Tibial nerve (tissue), 4 donors: ENCODE measurements at regions not wholly inside any gene's neighbourhood (a gene's known extent, or its start where the extent isn't known, plus 50 kb on each side); places are given as distances from the start of the nearest gene placed in this dataset.

Source experiments
- DNase-seq, 2 donors: peaks; one replicate each; pipeline ENCODE4 v3.0.0-alpha.2; 2019; ENCODE audit warnings: low spot score in 2 of 2
- H3K27ac ChIP-seq, 4 donors: fragments of 200-600 bp; sonication (generic) in 3 of 4; one replicate each; pipeline ENCODE4 v1.5.1; 2017 to 2019; ENCODE audit warnings: mild to moderate bottlenecking in 1 of 4
- H3K27me3 ChIP-seq, 2 donors: fragments of 200-600 bp; sonication (generic) in 1 of 2; one replicate each; pipeline versions ENCODE4 v1.5.1 to v1.6.0; 2017 to 2019
- H3K36me3 ChIP-seq, 3 donors: fragments of 200-600 bp; sonication (generic); one replicate each; pipeline ENCODE4 v1.5.1; 2018 to 2019
- H3K4me1 ChIP-seq, 4 donors: fragments of 200-600 bp; sonication (generic) in 3 of 4; one replicate each; pipeline ENCODE4 v1.5.1; 2017 to 2019
- H3K4me3 ChIP-seq, 4 donors: fragments of 200-600 bp; sonication (generic) in 3 of 4; one replicate each; pipeline ENCODE4 v1.5.1; 2017 to 2019; ENCODE audit warnings: mild to moderate bottlenecking in 1 of 4, moderate library complexity in 1 of 4
- H3K9me3 ChIP-seq, 4 donors: fragments of 200-600 bp; sonication (generic) in 3 of 4; one replicate each; pipeline ENCODE4 v1.5.1; 2017 to 2019
- EP300 ChIP-seq, 2 donors: sonication (generic); formaldehyde crosslinking; IDR thresholded peaks; one replicate each; pipeline ENCODE4 v1.6.1; 2017; ENCODE audit warnings: antibody characterized with exemption in 2 of 2, mild to moderate bottlenecking in 1 of 2
- POLR2A ChIP-seq, 2 donors: fragments of 450-650 bp; IDR thresholded peaks; one replicate each; pipeline ENCODE4 v1.6.1; 2017; ENCODE audit warnings: antibody characterized with exemption in 2 of 2, mild to moderate bottlenecking in 2 of 2, moderate library complexity in 2 of 2
- WGBS, 2 donors: methylation state at CpG; one replicate each; pipeline ENCODE4 v1.1.5; 2018; 5-methylcytosine and 5-hydroxymethylcytosine counted together
- TF ChIP-seq, protein P1 (sequence below), 5 experiments: fragments of 200-600 bp in 3 of 5; fragments of 450-650 bp in 2 of 5; sonication (generic) in 3 of 5; IDR thresholded peaks; one replicate each; pipeline ENCODE4 v1.5.1; 2016 to 2019; ENCODE audit warnings: antibody characterized with exemption in 5 of 5, mild to moderate bottlenecking in 3 of 5, moderate library complexity in 2 of 5

DNA sequence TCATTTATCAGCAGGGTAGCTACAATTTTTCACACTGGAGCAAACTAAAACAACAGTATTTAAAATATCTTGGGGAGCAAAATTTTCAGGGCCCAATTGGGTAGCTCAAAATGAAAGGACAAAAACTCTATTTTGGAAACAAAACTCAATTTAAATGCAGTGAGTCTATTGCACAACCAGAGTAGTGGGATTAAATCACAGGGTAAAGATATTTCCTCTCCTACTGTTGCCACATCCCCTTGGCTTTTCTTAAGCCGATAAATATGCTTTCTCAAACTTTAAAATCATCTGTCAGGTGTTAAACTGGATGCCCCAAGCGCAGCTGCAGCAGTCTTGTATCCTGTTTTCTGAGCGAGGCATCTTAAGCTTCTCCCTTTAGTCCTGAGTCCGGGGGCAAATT is 1474.3 kb upstream of the CDH9 start:
- no peaks in the 10 kb centered on the region for H3K27me3 ChIP-seq
- TF ChIP-seq EP300 (IDR thresholded peaks at IDR 0.05) (no peak), POLR2A (IDR thresholded peaks at IDR 0.05) (no peak)
- TF ChIP-seq, protein P1, sequence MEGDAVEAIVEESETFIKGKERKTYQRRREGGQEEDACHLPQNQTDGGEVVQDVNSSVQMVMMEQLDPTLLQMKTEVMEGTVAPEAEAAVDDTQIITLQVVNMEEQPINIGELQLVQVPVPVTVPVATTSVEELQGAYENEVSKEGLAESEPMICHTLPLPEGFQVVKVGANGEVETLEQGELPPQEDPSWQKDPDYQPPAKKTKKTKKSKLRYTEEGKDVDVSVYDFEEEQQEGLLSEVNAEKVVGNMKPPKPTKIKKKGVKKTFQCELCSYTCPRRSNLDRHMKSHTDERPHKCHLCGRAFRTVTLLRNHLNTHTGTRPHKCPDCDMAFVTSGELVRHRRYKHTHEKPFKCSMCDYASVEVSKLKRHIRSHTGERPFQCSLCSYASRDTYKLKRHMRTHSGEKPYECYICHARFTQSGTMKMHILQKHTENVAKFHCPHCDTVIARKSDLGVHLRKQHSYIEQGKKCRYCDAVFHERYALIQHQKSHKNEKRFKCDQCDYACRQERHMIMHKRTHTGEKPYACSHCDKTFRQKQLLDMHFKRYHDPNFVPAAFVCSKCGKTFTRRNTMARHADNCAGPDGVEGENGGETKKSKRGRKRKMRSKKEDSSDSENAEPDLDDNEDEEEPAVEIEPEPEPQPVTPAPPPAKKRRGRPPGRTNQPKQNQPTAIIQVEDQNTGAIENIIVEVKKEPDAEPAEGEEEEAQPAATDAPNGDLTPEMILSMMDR (IDR thresholded peaks at IDR 0.05) = no peak
- H3K9me3 ChIP-seq = no peaks in the 10 kb centered on the region
- whole genome bisulfite sequencing, 2 donors = 77 to 79% methylated on average over 4 of the region's 4 CpGs
- H3K4me1 ChIP-seq = no peaks in the 10 kb centered on the region
- no peak overlapping the region for H3K27ac ChIP-seq
- H3K4me3 ChIP-seq = no peak overlapping the region
- DNase-seq = no peak
- no peaks in the 10 kb centered on the region for H3K36me3 ChIP-seq

- H3K9me3 ChIP-seq = peaks cover 0 to 7% (median 0%) of the 10 kb centered on the region in 4 donors
- H3K4me3 ChIP-seq = no peak overlapping the region
- WGBS, 2 donors = 61 to 70% methylated on average over 1 of the region's 1 CpG
- no peaks in the 10 kb centered on the region for H3K4me1 ChIP-seq
- no peak for TF ChIP-seq EP300 (IDR thresholded peaks at IDR 0.05)
- TF ChIP-seq, protein P1 (IDR thresholded peaks at IDR 0.05) = no peak
- TF ChIP-seq POLR2A (IDR thresholded peaks at IDR 0.05) = no peak
- no peak overlapping the region for H3K27ac ChIP-seq
- no peak for DNase-seq
- H3K36me3 ChIP-seq = no peaks in the 10 kb centered on the region
- no peaks in the 10 kb centered on the region for H3K27me3 ChIP-seq
These were observed 1466.7 kb upstream of the CDH9 start for GRCh38 chr5:28505121-28505520.

DNA sequence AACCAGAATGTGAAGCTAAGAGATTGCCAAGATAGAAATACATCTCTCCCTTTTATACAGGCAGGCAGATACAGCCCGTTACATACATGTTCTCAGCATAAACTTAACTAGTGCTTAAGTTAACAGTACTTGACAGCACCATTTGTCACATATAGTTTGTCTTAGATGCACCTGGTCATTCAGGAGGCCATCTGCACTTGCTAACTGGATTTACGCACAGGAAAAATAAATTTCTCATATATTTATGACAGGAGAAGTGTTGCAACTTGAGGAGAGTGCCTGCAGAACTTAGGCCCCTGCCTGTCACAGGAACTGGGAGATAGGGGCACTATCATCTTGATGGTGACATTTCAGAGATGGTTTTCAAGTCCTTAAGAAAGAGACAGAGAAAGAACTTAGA is 1462.1 kb upstream of the CDH9 start:
- TF ChIP-seq EP300 (IDR thresholded peaks at IDR 0.05) = no peak
- TF ChIP-seq POLR2A (IDR thresholded peaks at IDR 0.05) = no peak
- TF ChIP-seq, protein P1 (IDR thresholded peaks at IDR 0.05) = no peak
- Histone ChIP-seq H3K36me3 (no peaks in the 10 kb centered on the region), H3K27me3 (no peaks in the 10 kb centered on the region), H3K27ac (no peak overlapping the region), H3K9me3 (peaks cover 0 to 3% (median 0%) of the 10 kb centered on the region in 4 donors), H3K4me1 (no peaks in the 10 kb centered on the region), H3K4me3 (no peak overlapping the region)
- WGBS, 2 donors = 87 to 88% methylated on average over 2 of the region's 2 CpGs
- no peak for DNase-seq

- DNase-seq = no peak
- no peaks in the 10 kb centered on the region for H3K4me1 ChIP-seq
- no peaks in the 10 kb centered on the region for H3K9me3 ChIP-seq
- H3K36me3 ChIP-seq = no peaks in the 10 kb centered on the region
- TF ChIP-seq EP300 (IDR thresholded peaks at IDR 0.05) = no peak
- H3K4me3 ChIP-seq = no peak overlapping the region
- H3K27me3 ChIP-seq = no peaks in the 10 kb centered on the region
- no peak overlapping the region for H3K27ac ChIP-seq
These were observed 1461.4 kb upstream of the CDH9 start for GRCh38 chr5:28499766-28500290.

DNA sequence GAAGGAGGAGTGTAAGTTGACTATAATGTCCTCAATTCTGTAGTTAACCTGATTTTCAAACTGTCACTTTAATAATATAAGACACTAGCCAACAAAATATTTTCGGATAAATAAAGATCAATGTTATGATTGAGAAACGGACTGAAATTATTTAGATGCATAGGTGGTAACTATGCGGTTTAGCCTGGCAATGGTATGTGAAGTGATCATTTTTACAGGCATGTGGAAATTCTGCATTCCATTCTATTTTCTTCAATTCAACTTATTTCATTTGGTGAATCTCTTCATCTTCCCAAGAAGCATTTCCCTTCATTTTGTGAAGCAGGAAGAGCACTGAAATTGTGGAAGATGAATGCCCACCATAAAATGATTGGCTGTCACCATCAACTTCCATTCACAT is 1457.5 kb upstream of the CDH9 start:
- 86 to 91% methylated on average over 3 of the region's 3 CpGs for WGBS, 2 donors
- H3K27ac ChIP-seq = no peak overlapping the region
- TF ChIP-seq EP300 (IDR thresholded peaks at IDR 0.05) = no peak
- TF ChIP-seq POLR2A (IDR thresholded peaks at IDR 0.05) = no peak
- TF ChIP-seq, protein P1 (IDR thresholded peaks at IDR 0.05) = no peak
- H3K4me3 ChIP-seq = no peak overlapping the region
- H3K4me1 ChIP-seq = no peaks in the 10 kb centered on the region
- no peak for DNase-seq
- no peaks in the 10 kb centered on the region for H3K9me3 ChIP-seq
- H3K27me3 ChIP-seq = no peaks in the 10 kb centered on the region
- no peaks in the 10 kb centered on the region for H3K36me3 ChIP-seq

DNA sequence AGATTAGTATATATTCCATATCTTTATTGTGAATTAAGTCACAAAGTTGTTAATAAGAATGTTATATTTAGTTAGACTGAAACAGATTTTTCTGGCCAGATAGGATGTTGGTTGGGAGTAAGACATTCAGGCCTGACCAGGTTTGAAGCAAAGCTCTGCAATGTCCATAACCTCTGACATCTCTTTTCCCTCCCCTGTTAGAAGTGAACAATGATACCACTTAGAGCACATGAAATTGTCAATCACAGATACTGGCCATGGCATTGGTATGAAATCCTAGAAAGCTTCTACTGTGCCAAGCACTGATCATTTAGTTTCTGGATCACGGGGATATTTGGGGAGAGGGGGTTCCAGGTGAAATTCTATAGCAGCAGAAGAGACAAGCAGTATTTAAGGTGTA is 1455.1 kb upstream of the CDH9 start:
- DNase-seq = no peak
- TF ChIP-seq POLR2A (IDR thresholded peaks at IDR 0.05) = no peak
- TF ChIP-seq EP300 (IDR thresholded peaks at IDR 0.05) = no peak
- TF ChIP-seq, protein P1 (IDR thresholded peaks at IDR 0.05) = no peak
- WGBS, 2 donors = 83 to 87% methylated on average over 1 of the region's 1 CpG
- H3K36me3 ChIP-seq = no peaks in the 10 kb centered on the region
- H3K4me1 ChIP-seq = no peaks in the 10 kb centered on the region
- H3K4me3 ChIP-seq = no peak overlapping the region
- no peaks in the 10 kb centered on the region for H3K27me3 ChIP-seq
- no peaks in the 10 kb centered on the region for H3K9me3 ChIP-seq
- no peak overlapping the region for H3K27ac ChIP-seq
